Right hindlimb (tissue), 1 donor: ENCODE measurements at regions not wholly inside any gene's neighbourhood (a gene's known extent, or its start where the extent isn't known, plus 50 kb on each side); places are given as distances from the start of the nearest gene placed in this dataset.
"Not testable (repeated sequence)": the region's sequence is repeated elsewhere in the genome, so short reads cannot be mapped to it uniquely, and the experiment has no call there.

Source experiments
- DNase-seq: peaks from one replicate; pipeline ENCODE4 v3.0.0-alpha.2; 2018

DNA sequence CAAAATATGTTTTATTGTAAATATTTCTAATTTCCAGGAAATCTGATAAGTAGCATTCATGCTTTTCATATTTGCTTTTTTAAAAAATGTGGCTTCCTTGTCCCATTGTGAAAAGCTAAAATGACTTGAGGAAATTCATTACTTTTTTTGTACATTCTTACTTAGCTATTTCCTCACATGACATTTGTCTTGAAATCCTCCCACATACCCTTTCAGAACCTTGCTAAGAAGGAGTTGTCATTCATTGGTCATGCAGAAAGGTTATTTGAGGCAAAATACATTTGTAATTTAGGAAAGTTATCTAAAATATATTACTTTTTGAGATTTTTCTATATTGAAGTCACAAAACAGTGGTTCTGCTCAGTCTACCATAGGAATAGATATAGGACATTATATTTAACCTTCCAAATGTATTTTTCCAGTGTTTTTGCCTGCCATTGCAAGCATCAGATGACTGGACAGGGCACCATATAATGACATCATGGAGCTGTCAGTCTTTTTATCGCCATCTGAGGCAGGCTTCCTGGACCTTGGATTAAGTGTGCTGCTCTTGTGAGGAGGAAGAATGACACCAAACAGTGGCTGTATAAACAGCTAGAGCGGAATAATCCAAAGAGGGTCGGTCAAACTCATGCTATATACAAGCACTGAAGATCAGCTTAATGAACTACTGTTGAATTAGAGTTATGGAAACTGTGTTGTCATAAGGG lies 109.4 kb upstream of the HCRTR2 start:
- DNase-seq = no peak

DNA sequence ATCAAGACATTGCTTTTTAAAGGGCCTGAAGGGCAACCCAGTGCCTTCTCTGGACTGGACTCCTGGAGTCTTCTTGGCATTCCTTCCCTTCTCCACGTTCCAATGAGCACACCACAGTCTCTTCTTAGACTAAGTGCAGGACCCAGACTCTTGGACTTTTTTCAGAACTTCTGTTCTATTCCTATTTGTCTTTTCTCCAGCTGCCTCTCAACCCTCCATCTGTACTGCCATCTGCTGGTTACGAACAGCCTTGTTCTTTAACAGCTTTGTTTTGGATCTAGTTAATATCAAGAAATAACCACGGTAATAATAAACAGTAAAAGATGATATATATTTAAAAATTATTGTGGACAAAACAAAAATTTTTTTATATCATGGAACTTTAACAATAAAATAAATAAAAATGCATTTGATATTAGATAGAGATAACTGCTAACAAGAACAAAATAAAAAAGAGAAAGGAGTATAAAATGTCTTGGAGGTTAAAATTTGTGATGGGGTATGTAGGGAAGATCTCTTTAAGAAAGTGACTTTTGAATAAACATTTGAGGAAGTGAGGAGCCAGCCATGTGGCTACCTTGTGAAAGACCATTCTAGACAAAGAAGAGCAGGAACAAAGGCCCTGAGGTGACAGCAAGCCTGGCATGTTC lies 105.1 kb upstream of the HCRTR2 start:
- DNase-seq = peak; percentile 21

DNA sequence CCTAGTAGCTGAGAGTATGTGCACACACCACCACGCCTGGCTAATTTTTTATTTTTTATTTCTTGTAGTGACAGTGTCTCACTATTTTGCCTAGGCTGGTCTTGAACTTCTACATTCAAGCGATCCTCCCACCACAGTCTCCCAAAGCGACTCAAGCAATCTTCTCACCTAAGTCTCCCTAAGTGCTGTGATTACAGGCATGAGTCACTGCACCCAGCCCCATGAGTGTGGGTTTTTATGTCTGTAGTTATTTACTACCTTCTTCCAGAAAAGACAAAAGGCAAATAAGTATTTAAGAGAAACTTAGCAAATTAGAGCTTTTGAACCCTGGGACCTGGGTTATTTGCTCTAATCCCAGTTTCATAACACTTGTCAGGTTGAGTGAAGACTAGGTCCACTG lies 92.3 kb upstream of the HCRTR2 start:
- DNase-seq = no peak

DNA sequence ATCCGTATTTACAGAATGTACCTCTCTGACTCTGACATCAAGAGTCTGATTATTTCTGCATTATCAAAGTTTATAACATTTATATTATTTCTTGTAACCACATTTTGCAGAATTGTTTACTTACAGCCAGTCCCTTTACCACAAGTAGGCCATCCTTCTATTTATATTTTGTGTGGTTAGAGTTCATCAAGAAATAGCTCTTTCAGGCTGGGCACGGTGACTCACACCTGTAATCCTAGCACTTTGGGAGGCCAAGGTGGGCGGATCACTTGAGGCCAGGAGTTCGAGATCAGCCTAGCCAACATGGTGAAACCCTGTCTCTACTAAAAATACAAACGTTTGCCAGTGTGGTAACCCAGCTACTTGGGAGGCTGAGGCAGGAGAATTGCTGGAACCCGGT lies 86.3 kb upstream of the HCRTR2 start:
- DNase-seq = not testable (repeated sequence)

DNA sequence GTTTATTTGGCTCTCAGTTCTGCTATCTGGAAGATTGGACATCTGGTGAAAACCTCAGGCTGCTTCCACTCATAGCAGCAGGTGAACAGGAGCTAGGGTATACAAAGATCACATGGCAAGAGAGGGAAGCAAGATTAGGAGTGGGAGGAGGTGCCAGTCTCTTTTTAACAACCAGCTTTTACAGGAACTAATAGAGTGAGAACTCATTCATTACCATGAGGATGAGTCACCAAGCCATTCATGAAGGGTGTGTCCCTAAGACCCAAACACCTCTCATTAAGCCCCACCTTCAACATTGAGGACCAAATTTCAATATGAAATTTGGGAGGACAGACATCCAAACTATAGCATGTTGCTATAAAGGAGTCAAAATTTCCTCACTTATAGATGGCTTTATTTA lies 85.4 kb upstream of the HCRTR2 start:
- DNase-seq = no peak

DNA sequence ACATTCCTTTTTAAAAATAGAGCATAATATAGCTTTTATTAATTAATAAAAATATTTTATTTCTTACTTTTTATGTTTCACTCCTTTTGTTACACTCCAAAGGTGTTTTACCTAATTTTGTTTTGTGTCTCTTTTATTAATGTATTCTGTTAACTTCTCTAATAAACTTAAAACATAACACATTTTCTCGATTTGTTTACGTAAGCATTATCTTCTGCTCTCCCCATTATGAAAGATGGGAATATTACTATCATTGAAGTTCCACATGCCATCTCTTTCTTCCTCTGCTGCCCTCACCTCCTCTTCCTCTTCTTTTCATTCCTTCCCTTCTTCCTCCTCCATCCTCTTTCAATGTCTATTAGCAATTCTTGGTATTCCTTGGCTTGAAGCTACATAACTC lies 85.0 kb upstream of the HCRTR2 start:
- no peak for DNase-seq

DNA sequence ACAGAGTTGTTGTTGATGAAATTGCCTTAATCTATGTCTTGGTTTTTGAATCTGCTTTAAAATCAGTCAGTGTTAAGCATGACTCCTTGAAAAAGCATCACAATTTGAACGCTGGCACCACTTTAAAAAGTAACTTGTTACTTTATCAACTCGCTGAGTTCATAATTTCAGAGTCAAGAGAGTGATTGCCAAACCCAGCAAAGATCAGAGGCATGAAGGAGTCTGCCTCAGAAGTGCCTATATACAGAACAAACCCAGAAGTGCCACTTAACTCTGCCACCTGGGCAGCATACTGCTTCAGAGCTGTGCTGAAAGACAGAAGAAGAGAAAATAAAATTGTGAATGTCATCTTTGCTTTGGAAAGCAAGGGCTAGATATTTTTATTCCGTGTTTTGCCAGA lies 73.6 kb upstream of the HCRTR2 start:
- no peak for DNase-seq

DNA sequence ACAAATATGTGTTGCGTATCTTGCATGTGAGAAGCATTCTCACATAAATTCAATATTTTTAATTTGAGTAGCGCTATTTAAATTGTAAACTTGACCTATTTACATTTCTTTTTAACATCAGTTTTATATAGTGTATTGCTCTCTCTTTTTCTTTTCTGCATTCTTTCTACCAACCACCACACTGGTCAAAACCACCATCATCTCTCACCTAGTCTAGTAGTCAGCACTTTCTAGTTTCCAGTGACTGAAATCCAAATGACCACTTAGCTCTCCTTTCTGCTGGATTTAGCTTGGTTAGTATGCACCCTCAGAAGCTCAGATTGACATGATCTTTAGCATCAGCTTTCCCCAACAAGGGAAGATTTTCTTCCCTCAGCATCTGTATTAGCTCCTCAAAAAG lies 73.2 kb upstream of the HCRTR2 start:
- no peak for DNase-seq

DNA sequence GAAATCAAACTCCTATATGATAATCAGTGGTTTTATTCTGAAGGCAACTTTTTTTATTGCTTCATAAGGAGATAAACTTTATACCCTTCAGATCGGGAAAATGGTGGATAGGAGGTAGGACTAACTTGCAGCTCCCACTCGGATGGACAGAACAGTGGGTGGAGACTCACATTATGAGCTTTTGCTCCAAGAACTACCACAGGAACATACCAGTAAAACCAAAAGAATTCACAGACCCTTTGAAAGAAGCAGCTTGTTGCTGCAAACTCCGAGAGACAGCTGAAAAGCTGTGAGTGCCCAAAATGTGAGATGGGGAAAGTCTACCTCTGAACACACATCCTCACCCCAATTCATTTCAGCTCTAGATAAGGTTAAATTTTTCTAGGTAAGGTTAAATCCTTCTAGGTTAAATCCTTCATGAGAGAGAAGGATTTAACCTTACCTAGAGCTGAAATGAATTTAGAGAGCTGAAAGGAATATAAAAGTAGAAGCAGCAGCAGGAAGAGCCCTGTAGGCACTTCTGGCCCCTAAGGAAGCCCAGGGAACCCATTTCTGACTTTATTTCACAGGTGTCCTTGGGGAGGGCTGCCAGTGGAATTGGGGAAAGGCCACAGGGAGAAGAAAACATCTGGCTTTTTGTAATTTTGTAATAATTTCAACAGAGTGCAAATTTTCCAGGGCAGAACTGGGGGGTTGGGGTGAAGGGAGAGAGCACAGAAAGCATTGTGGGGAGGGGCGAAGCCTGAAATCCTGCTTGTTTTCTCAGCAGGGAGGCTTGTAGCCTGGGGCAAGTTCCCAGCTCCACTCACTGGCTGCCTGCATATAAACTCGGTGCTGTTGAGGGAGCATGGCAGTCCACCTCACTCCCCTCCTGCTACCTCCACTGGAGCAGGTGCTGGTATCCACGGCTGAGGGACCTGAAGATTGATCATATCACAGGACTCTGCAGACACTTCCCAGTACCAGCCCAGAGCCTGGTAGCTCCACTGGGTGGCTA lies 65.9 kb upstream of the HCRTR2 start:
- no peak for DNase-seq

DNA sequence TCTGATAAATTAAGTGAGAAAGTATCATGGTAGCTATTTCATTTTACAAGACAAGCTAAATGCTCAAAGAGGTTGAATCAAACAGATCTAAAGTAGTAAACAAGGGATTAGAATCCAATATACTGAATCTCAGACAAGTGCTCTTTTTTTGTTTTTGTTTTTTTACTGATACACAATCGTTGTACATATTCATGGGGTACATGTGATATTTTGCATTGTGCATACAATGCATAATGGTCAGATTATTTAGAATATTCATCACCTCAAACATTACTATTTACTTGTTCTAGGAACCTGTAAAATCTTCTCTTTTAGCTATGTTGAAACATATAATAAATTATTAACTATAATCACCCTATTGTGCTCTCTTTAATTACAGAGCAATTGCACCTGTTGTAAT lies 57.0 kb upstream of the HCRTR2 start:
- DNase-seq = no peak

DNA sequence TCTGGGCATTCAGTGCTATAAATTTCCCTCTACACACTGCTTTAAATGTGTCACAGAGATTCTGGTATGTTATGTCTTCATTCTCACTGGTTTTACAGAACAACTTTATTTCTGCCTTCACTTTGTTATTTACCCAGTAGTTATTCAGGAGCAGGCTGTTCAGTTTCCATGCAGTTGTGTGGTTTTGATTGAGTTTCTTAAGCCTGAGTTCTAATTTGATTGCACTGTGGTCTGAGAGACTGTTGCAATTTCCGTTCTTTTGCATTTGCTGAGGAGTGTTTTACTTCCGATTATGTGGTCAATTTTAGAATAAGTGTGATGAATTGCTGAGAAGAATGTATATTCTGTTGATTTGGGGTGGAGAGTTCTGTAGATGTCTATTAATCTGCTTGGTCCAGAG lies 50.1 kb upstream of the HCRTR2 start:
- not testable (repeated sequence) for DNase-seq
